ENCODE measurements at regions not wholly inside any gene's neighbourhood (a gene's known extent, or its start where the extent isn't known, plus 50 kb on each side); places are given as distances from the start of the nearest gene placed in this dataset.
A peak's percentile ranks its signal among the peaks of the same experiment; 100 is the strongest.
"Not testable (repeated sequence)": the region's sequence is repeated elsewhere in the genome, so short reads cannot be mapped to it uniquely, and the experiment has no call there.

- peak; percentile 22 for DNase-seq (ENCODE audit: low spot score)
Measured at GRCh38 chr2:128414946-128415778, 96.5 kb upstream of the HS6ST1 start.

DNA sequence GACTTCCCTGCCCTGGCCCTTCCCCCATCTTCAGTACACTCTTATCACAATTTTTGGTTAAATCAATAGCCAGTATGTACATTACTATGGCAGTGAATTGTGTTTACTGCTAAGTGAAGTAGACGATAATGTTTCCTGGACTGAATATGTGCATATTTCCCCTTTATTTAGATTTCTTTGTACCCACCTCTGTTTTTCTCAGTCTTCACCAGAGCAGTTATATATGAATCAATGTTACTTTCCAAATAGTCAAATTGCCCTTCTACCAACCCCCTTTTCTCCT lies 97.1 kb upstream of the HS6ST1 start:
- no peak for DNase-seq (ENCODE audit: low spot score)

DNA sequence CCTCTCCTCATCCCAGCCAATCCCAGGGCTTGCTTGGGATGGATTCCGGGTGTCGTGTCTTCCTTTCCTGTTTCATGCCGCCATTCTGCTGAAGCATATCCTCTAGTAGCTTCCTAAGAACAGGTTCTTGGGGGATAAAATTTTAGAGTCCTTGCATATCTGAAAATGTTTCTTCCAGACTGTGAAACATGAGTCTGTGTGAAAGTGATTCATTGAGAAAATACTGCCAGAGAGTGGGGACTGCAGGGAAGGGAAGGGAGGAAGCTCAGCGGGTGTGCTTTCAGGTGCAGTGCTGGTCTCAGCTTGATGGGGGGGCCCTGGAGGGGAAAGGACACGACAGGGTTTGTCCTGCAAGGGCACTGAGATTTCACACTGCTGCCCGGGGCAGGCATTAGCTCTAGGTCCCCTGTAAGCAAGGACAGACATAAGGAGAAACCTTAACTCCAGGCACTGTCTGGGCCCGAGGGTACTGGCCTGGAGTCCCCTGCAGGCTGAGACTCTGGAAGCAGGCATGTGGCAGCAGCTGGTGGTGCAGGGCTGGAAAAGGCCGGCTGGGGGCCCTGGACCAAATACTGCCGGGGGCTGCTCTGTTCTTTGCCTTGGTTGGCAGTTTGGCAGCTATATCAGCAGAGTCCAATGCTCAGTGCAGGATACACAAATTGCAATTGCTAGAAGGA lies 97.6 kb upstream of the HS6ST1 start:
- peak; percentile 36 for DNase-seq (ENCODE audit: low spot score)

DNA sequence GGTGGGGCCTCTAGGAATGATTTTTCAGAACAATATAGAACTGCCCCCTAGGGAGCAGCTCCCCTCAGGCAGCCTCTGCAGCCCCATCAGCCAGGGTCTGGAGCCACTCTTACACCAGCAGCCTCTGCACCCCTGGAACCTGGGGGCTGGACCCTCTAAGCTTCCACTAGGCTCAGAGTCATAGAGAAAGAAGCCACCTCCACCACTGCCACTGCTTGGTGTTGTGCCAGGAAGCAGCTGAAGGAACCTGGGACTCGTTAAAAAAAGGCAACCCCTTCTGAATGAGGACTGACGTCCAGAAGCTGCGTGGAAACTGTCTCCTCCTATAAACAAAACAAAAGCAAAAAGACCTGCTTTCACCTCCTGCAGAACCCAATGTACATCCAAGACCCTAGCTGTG lies 98.1 kb upstream of the HS6ST1 start:
- peak; percentile 35 for DNase-seq (ENCODE audit: low spot score)

DNA sequence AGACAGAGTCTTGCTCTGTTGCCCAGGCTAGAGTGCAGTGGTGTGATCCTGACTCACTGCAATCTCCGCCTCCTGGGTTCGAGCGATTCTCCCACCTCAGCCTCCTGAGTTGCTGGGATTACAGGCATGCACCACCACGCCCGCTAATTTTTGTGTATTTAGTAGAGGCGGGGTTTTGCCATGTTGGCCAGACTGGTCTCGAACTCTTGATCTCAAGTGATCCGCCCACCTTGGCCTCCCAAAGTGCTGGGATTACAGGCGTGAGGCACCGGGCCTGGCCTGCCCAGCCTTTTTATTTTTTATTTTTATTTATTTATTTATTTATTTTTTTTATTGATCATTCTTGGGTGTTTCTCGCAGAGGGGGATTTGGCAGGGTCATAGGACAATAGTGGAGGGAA lies 98.6 kb upstream of the HS6ST1 start:
- not testable (repeated sequence) for DNase-seq (ENCODE audit: low spot score)

GRCh38 chr2:128420131-128420530 lies 101.5 kb upstream of the HS6ST1 start:
- peak; percentile 17 for DNase-seq (ENCODE audit: low spot score)

DNA sequence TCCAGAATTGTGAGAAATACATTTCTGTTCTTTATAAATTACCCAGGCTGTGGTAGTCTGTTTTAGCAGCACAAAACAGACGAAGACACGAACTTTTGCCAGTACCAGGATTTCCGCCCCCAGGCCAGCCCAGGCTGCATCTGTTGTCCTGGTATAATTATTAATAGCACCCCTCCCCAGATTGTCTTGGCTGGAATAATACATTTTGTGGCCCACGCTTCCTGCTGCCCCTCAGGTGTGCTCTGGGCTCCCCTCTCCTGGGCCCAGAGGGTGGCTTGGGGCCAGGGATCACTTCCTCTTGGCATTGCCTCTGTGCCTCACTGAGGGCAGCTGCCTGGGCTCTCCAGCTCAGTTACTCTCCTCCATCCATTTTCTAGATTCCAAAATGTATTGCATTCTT lies 102.1 kb upstream of the HS6ST1 start:
- peak; percentile 30 for DNase-seq (ENCODE audit: low spot score)

DNA sequence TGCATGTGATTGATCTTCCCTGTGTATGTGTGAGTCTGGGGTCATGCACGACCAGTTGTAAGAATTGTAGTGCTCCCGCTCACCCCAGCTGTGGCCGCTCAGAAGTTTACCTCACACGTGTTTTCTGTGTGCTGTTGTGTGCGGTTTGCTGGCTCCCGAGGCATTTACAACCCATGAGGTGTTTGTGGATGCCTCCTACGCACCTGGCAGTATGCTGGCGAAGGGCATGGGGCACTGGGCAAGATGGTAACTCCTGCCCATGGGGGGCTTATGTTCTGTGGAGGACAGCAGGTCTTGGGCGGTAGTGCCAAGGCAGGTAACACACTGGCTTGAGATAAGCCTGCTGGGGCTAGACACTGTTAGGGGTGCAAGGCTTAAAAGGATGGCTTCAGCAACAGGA lies 102.6 kb upstream of the HS6ST1 start:
- DNase-seq (ENCODE audit: low spot score) = peak; percentile 24

GRCh38 chr2:128421861-128422311 lies 103.2 kb upstream of the HS6ST1 start:
- peak; percentile 24 for DNase-seq (ENCODE audit: low spot score)

DNA sequence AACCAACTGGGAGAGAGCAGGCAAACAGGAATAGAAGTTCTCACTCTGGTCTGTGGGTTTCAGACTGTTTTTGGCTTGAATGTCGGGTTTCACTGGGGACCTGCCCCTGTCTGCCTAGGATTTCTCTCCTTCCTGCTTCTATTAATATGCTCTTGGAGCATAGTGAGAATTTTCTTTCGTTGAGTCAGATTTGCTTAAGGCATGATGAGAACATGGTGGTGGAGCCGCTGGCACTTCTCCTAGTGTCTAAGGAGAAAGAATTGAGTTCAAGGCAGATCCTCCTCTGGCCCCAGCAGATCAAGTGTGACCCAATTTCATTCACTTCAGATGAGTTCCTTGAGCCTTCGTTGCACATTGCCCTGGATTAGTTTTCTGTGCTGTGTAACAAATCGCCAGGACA lies 103.9 kb upstream of the HS6ST1 start:
- DNase-seq (ENCODE audit: low spot score) = no peak

- DNase-seq (ENCODE audit: low spot score) = peak; percentile 15
Measured at GRCh38 chr2:128423788-128424165, 105.1 kb upstream of the HS6ST1 start.

DNA sequence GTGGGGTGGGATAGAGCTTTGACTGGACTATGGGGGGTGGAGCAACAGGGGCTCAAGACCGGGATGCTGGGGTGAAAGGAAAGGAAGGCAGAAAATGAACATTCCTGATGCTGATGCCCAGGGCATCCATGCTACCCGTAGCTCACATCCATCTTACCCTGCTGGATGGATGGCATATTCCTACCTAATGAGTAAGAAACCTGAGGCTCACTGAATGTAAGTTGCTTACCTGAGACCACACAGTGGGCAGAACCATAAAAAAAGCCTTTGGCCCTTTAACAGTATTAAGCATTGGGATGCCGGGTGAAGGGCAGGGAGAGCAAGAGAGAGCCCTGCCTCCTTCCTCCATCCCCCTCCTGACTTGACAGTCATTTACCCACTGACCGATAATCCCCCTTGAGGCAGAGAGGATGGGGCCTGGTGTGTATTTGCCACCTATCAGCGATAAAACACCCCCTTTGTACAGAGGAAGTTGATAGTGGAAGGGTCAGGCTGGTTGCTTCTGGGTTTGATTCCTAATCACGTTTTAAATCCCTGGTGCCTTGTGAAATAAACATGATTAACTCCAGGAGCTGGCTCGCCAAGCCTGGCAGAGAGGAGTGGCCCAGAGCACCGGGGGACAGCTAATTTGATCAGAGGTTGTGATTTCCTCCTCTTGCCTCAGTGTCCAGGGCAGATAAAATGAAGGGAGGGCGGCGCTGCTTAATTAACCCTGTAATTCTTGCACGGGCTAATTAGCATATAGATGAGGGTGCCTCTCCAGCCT lies 105.9 kb upstream of the HS6ST1 start:
- DNase-seq (ENCODE audit: low spot score) = peak; percentile 32

- peak; percentile 36 for DNase-seq (ENCODE audit: low spot score)
Measured at GRCh38 chr2:128425216-128425615, 106.5 kb upstream of the HS6ST1 start.

- peak; percentile 37 for DNase-seq (ENCODE audit: low spot score)
Measured at GRCh38 chr2:128425731-128426620, 107.3 kb upstream of the HS6ST1 start.

GRCh38 chr2:128427413-128427755 lies 108.7 kb upstream of the HS6ST1 start:
- no peak for DNase-seq (ENCODE audit: low spot score)

GRCh38 chr2:128428415-128428814 lies 109.7 kb upstream of the HS6ST1 start:
- DNase-seq (ENCODE audit: low spot score) = no peak

- DNase-seq (ENCODE audit: low spot score) = no peak
Measured at GRCh38 chr2:128432423-128432822, 113.8 kb upstream of the HS6ST1 start.

DNA sequence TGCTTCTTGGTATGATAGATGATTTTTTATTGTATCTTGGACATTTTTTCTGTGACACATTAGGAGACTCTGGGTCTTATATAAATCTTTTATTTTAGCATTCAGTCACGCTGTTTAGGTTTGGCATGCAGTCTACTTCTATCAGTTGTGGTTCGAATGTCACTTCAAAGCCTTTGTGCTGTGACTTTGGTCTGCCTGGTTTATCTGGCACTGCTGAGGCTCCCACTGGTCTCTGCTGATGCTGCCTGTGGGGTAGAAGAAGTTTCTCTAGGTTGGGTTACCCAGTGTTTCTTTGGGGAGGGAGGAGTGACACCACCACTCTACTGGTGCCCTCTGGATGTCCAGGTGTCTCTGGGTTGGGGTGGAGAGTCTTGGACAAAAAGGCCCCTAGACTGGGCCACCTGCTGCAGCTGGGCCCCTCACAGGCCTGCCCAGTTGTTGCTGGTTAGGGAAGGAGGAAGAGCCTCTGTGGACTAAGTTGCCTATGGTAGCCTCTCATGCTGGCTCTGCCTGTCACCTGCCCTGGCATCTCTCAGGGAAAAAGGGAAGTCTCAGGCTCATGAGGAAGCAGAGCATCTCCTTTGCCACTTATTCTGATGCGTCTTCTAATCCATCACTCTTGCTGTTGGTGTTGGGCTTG lies 115.4 kb upstream of the HS6ST1 start:
- peak; percentile 31 for DNase-seq (ENCODE audit: low spot score)

- peak; percentile 39 for DNase-seq (ENCODE audit: low spot score)
Measured at GRCh38 chr2:128435576-128436478, 117.2 kb upstream of the HS6ST1 start.

DNA sequence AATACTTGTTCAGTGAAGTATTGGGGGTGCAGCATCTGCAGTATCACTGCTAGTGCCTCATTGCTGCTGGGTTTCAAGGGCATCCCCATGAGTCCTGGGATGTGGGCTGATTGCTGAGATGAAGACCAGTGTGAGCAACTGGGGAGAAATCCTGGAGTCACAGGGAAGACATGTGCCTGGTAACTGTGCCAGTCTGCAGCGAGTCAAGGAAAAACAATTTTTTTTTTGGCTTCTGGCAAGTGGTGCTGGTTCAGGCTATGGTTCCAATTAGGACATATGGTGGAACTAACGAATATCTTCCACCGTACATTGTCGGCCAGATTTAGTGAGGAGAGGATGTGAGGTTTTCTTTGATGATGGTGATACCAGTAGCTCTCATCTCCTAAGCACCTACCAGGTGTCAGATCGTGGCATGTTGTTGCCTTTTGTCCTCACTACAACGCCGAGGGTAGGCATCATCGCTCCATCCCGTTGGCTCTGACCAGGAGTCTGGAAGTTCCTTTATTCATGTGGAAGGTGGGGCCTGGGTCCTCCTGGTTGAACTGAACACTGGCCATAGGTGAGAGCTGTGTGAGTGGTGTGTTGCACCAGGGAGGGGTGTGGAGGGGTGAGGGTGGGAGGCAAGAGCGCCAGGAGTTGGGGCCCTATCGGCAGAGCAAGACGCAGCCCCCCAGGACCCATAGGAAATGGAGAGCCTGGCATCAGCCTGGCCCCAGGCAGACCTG lies 118.0 kb upstream of the HS6ST1 start:
- DNase-seq (ENCODE audit: low spot score) = peak; percentile 29

All from ecto neural progenitor cell (in vitro differentiated cells).